ENCODE measurements at regions not wholly inside any gene's neighbourhood (a gene's known extent, or its start where the extent isn't known, plus 50 kb on each side); places are given as distances from the start of the nearest gene placed in this dataset.
A peak's percentile ranks its signal among the peaks of the same experiment; 100 is the strongest.

- no peak for DNase-seq (ENCODE audit: low spot score)
These were observed 284.1 kb upstream of the EPHA5 start for GRCh38 chr4:65954416-65954815.

- no peak for DNase-seq (ENCODE audit: low spot score)
These were observed 280.9 kb upstream of the EPHA5 start for GRCh38 chr4:65951177-65951576.

GRCh38 chr4:65943076-65943475, 272.8 kb upstream of the EPHA5 start:
- no peak for DNase-seq (ENCODE audit: low spot score)

- peak; percentile 15 for DNase-seq (ENCODE audit: low spot score)
These were observed 254.6 kb upstream of the EPHA5 start for GRCh38 chr4:65924843-65925242.

GRCh38 chr4:65923616-65924015, 253.3 kb upstream of the EPHA5 start:
- no peak for DNase-seq (ENCODE audit: low spot score)

- DNase-seq (ENCODE audit: low spot score) = no peak
These were observed 250.9 kb upstream of the EPHA5 start for GRCh38 chr4:65921180-65921579.

GRCh38 chr4:65918872-65919271, 248.6 kb upstream of the EPHA5 start:
- DNase-seq (ENCODE audit: low spot score) = peak; percentile 9

GRCh38 chr4:65918212-65918611, 247.9 kb upstream of the EPHA5 start:
- DNase-seq (ENCODE audit: low spot score) = peak; percentile 18

GRCh38 chr4:65917486-65917885, 247.2 kb upstream of the EPHA5 start:
- no peak for DNase-seq (ENCODE audit: low spot score)

- no peak for DNase-seq (ENCODE audit: low spot score)
These were observed 241.4 kb upstream of the EPHA5 start for GRCh38 chr4:65911720-65912119.

- no peak for DNase-seq (ENCODE audit: low spot score)
These were observed 223.9 kb upstream of the EPHA5 start for GRCh38 chr4:65893957-65894755.

GRCh38 chr4:65893271-65893670, 223.0 kb upstream of the EPHA5 start:
- DNase-seq (ENCODE audit: low spot score) = peak; percentile 70

- no peak for DNase-seq (ENCODE audit: low spot score)
These were observed 210.3 kb upstream of the EPHA5 start for GRCh38 chr4:65880594-65880993.

GRCh38 chr4:65868096-65868824, 198.0 kb upstream of the EPHA5 start:
- no peak for DNase-seq (ENCODE audit: low spot score)

- DNase-seq (ENCODE audit: low spot score) = no peak
These were observed 195.2 kb upstream of the EPHA5 start for GRCh38 chr4:65865489-65865888.

- no peak for DNase-seq (ENCODE audit: low spot score)
These were observed 191.7 kb upstream of the EPHA5 start for GRCh38 chr4:65861993-65862392.

GRCh38 chr4:65845199-65845773, 175.0 kb upstream of the EPHA5 start:
- no peak for DNase-seq (ENCODE audit: low spot score)

- DNase-seq (ENCODE audit: low spot score) = no peak
These were observed 169.1 kb upstream of the EPHA5 start for GRCh38 chr4:65839164-65839931.

- DNase-seq (ENCODE audit: low spot score) = no peak
These were observed 164.4 kb upstream of the EPHA5 start for GRCh38 chr4:65834707-65835106.

- no peak for DNase-seq (ENCODE audit: low spot score)
These were observed 161.5 kb upstream of the EPHA5 start for GRCh38 chr4:65831828-65832227.

GRCh38 chr4:65825116-65825753, 154.9 kb upstream of the EPHA5 start:
- DNase-seq (ENCODE audit: low spot score) = no peak
